BE2C (cell line): ENCODE measurements at regions not wholly inside any gene's neighbourhood (a gene's known extent, or its start where the extent isn't known, plus 50 kb on each side); places are given as distances from the start of the nearest gene placed in this dataset.

Experiments
- DNase-seq: peaks from one replicate; pipeline ENCODE4 v3.0.0-alpha.2; 2020
- H3K27me3 ChIP-seq: fragments of 250-450 bp; sonication (Bioruptor Pico); 2 replicates; pipeline ENCODE4 v1.5.1; 2020; ENCODE audit warnings: mild to moderate bottlenecking
- H3K36me3 ChIP-seq: fragments of 250-450 bp; sonication (Bioruptor Pico); 2 replicates; pipeline ENCODE4 v1.5.1; 2020; ENCODE audit warnings: mild to moderate bottlenecking
- H3K4me1 ChIP-seq: fragments of 250-450 bp; sonication (Bioruptor Pico); 2 replicates; pipeline ENCODE4 v1.5.1; 2020
- H3K4me3 ChIP-seq: 2 replicates; pipeline ENCODE4 v1.5.1; 2011; ENCODE audit warnings: low read depth, low read length
- H3K9me3 ChIP-seq: fragments of 250-450 bp; sonication (Bioruptor Pico); 2 replicates; pipeline ENCODE4 v1.5.1; 2020
- CTCF ChIP-seq: IDR thresholded peaks from 2 replicates; pipeline ENCODE4 v1.5.1; 2012; ENCODE audit warnings: mild to moderate bottlenecking, low read depth, low read length

DNA sequence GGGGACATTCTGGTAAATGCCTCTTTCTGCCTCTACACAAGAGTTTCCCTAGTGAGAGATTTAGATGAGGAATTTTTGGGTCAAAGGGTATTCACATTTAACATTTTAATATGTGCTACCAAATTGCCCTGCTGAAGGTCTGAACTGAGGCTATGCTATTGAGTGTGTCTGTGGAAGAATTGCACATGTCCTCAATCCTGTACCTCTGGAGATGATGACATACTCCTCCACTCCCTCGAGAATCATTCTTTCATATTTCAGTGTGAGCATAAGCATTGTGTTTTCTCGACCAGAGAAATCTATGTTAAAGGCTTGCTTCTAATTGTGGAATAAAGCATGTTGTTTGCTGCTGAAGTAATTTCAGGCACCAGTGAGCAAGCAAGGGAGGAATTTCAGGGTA lies 110.5 kb downstream of the TSN start:
- H3K36me3 ChIP-seq: no peaks in the 10 kb centered on the region
- H3K27me3 ChIP-seq: no peaks in the 10 kb centered on the region
- H3K4me3 ChIP-seq: no peak overlapping the region
- DNase-seq: no peak
- no peaks in the 10 kb centered on the region for H3K9me3 ChIP-seq
- no peaks in the 10 kb centered on the region for H3K4me1 ChIP-seq
- TF ChIP-seq CTCF: no peak

DNA sequence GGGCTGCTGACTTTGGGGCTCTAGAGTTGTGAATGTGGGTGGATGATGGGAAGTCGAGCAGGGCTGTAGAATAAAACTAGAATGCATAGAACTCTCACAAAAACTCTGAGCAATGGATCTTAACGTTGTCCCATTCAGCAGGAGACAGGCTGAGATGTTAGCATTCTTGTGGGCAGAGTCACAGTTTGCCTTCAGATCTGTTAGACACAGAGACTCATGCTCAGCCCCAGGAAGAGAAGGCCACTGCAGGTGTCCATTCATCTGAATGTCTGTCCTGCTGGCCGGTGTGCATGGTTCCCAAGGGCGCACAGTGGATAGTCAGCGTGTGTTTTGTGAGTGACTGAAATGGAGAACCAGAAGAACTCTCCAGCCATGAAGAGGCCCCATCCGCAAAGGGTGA lies 111.3 kb downstream of the TSN start:
- Histone ChIP-seq H3K36me3 (no peaks in the 10 kb centered on the region), H3K4me1 (no peaks in the 10 kb centered on the region), H3K9me3 (no peaks in the 10 kb centered on the region), H3K27me3 (no peaks in the 10 kb centered on the region), H3K4me3 (no peak overlapping the region)
- no peak for DNase-seq
- no peak for TF ChIP-seq CTCF

GRCh38 chr2:121868652-121869051 lies 113.2 kb downstream of the TSN start:
- DNase-seq: no peak
- Histone ChIP-seq H3K4me3 (no peak overlapping the region), H3K36me3 (no peaks in the 10 kb centered on the region), H3K4me1 (no peaks in the 10 kb centered on the region), H3K27me3 (no peaks in the 10 kb centered on the region), H3K9me3 (no peaks in the 10 kb centered on the region)
- no peak for TF ChIP-seq CTCF

DNA sequence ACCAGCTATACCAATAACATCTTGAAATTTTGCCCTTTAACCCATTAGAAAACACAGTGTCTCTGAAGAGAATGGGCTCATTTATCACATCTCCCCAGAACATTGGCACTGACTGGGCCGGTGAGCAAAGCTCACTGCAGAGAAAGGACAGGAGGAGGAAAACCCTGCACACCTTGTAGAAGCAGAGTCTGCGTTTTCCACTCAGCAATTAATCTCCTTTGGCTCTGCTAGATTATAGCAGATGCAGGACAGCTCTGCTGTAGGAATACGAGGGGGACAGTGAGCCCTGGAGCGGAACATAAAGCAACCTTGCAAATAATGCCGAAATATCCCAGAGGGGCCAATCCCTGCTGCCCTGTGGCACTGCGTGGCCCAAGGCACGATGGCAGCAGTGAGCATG lies 113.9 kb downstream of the TSN start:
- no peak for DNase-seq
- H3K4me1 ChIP-seq: no peaks in the 10 kb centered on the region
- no peak overlapping the region for H3K4me3 ChIP-seq
- TF ChIP-seq CTCF: no peak
- no peaks in the 10 kb centered on the region for H3K27me3 ChIP-seq
- H3K9me3 ChIP-seq: no peaks in the 10 kb centered on the region
- no peaks in the 10 kb centered on the region for H3K36me3 ChIP-seq

DNA sequence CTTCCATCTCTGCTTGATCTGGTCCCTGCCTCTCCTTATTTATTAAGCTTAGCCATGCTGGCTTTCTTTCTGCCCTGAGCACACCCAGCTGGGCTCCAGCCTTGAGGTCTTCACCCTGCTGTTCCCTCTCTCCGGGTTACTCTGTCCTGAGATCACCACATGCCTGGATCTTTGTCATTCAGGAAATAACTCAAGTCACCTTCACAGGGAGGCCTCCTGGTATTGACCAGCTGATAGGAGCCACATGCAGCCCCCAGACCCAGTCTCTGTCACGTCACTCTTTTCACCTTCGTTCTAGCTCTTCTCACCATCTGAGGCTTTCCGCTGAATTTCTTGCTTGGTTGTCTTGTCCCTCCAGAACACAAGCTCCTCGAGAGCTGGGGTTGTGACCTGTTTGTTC lies 114.4 kb downstream of the TSN start:
- Histone ChIP-seq H3K9me3 (no peaks in the 10 kb centered on the region), H3K4me3 (no peak overlapping the region), H3K4me1 (no peaks in the 10 kb centered on the region), H3K27me3 (no peaks in the 10 kb centered on the region), H3K36me3 (no peaks in the 10 kb centered on the region)
- DNase-seq: no peak
- no peak for TF ChIP-seq CTCF

DNA sequence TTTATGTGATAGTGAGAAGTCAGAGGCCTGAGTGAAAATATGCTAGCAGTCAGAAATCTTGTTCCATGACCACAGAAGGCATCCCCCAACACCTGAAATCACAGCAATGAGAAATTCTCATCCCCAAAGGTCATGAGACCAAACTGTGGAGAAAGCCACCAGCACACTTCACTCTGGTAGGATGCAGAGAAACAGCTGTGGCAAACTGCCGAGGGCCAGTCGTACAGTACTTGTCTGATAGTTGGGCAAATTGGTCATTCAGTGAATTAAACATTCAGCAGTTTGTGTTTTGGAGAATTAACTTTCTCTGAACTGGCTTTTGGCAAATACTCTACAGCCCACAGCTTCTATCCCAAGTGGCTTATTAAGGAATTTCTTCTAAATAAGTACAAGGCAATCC lies 117.2 kb downstream of the TSN start:
- Histone ChIP-seq H3K9me3 (no peaks in the 10 kb centered on the region), H3K4me3 (no peak overlapping the region), H3K27me3 (no peaks in the 10 kb centered on the region), H3K4me1 (no peaks in the 10 kb centered on the region), H3K36me3 (no peaks in the 10 kb centered on the region)
- no peak for TF ChIP-seq CTCF
- no peak for DNase-seq
